ENCODE measurements at regions not wholly inside any gene's neighbourhood (a gene's known extent, or its start where the extent isn't known, plus 50 kb on each side); places are given as distances from the start of the nearest gene placed in this dataset.

- H3K4me1 ChIP-seq (ENCODE audit: control insufficient read depth in 1 of 2, insufficient read depth in 2 of 2, low read length in 2 of 2), result no peaks in the 10 kb centered on the region
- H3K36me3 ChIP-seq (ENCODE audit: control insufficient read depth in 1 of 2, insufficient read depth in 2 of 2, low read length in 2 of 2), result no peaks in the 10 kb centered on the region
- H3K9ac ChIP-seq (ENCODE audit: low read depth in 1 of 2, low read length in 2 of 2), result no peak overlapping the region
- peaks cover 0 to 20% of the 10 kb centered on the region in 2 donors for H3K9me3 ChIP-seq (ENCODE audit: control insufficient read depth in 1 of 2, low read length in 2 of 2)
- no peak overlapping the region for H3K27ac ChIP-seq (ENCODE audit: low read depth, low read length)
- H3K27me3 ChIP-seq (ENCODE audit: control insufficient read depth in 1 of 2, insufficient read depth in 2 of 2, low read length in 2 of 2), result no peaks in the 10 kb centered on the region
- H3K4me3 ChIP-seq (ENCODE audit: low read depth in 1 of 2, low read length in 2 of 2), result peak overlapping the region; percentile 60 to 67
Observed at GRCh38 chr18:26621161-26622026, 73.0 kb upstream of the KCTD1 start.

GRCh38 chr18:26619350-26619749, 71.0 kb upstream of the KCTD1 start:
- peaks cover 0 to 8% of the 10 kb centered on the region in 2 donors for H3K9me3 ChIP-seq (ENCODE audit: control insufficient read depth in 1 of 2, low read length in 2 of 2)
- no peaks in the 10 kb centered on the region for H3K27me3 ChIP-seq (ENCODE audit: control insufficient read depth in 1 of 2, insufficient read depth in 2 of 2, low read length in 2 of 2)
- H3K4me1 ChIP-seq (ENCODE audit: control insufficient read depth in 1 of 2, insufficient read depth in 2 of 2, low read length in 2 of 2), result no peaks in the 10 kb centered on the region
- no peak overlapping the region for H3K9ac ChIP-seq (ENCODE audit: low read depth in 1 of 2, low read length in 2 of 2)
- no peaks in the 10 kb centered on the region for H3K36me3 ChIP-seq (ENCODE audit: control insufficient read depth in 1 of 2, insufficient read depth in 2 of 2, low read length in 2 of 2)
- no peak overlapping the region for H3K4me3 ChIP-seq (ENCODE audit: low read depth in 1 of 2, low read length in 2 of 2)
- no peak overlapping the region for H3K27ac ChIP-seq (ENCODE audit: low read depth, low read length)

GRCh38 chr18:26618135-26618534, 69.8 kb upstream of the KCTD1 start:
- Histone ChIP-seq H3K36me3 (ENCODE audit: control insufficient read depth in 1 of 2, insufficient read depth in 2 of 2, low read length in 2 of 2) (no peaks in the 10 kb centered on the region), H3K27me3 (ENCODE audit: control insufficient read depth in 1 of 2, insufficient read depth in 2 of 2, low read length in 2 of 2) (no peaks in the 10 kb centered on the region), H3K27ac (ENCODE audit: low read depth, low read length) (no peak overlapping the region), H3K4me3 (ENCODE audit: low read depth in 1 of 2, low read length in 2 of 2) (no peak overlapping the region), H3K9me3 (ENCODE audit: control insufficient read depth in 1 of 2, low read length in 2 of 2) (no peaks in the 10 kb centered on the region), H3K9ac (ENCODE audit: low read depth in 1 of 2, low read length in 2 of 2) (no peak overlapping the region), H3K4me1 (ENCODE audit: control insufficient read depth in 1 of 2, insufficient read depth in 2 of 2, low read length in 2 of 2) (no peaks in the 10 kb centered on the region)

- Histone ChIP-seq H3K4me1 (ENCODE audit: control insufficient read depth in 1 of 2, insufficient read depth in 2 of 2, low read length in 2 of 2) (no peaks in the 10 kb centered on the region), H3K36me3 (ENCODE audit: control insufficient read depth in 1 of 2, insufficient read depth in 2 of 2, low read length in 2 of 2) (no peaks in the 10 kb centered on the region), H3K9me3 (ENCODE audit: control insufficient read depth in 1 of 2, low read length in 2 of 2) (no peaks in the 10 kb centered on the region), H3K4me3 (ENCODE audit: low read depth in 1 of 2, low read length in 2 of 2) (no peak overlapping the region), H3K9ac (ENCODE audit: low read depth in 1 of 2, low read length in 2 of 2) (no peak overlapping the region), H3K27ac (ENCODE audit: low read depth, low read length) (no peak overlapping the region), H3K27me3 (ENCODE audit: control insufficient read depth in 1 of 2, insufficient read depth in 2 of 2, low read length in 2 of 2) (no peaks in the 10 kb centered on the region)
Observed at GRCh38 chr18:26617151-26617554, 68.8 kb upstream of the KCTD1 start.

- Histone ChIP-seq H3K36me3 (ENCODE audit: control insufficient read depth in 1 of 2, insufficient read depth in 2 of 2, low read length in 2 of 2) (no peaks in the 10 kb centered on the region), H3K9ac (ENCODE audit: low read depth in 1 of 2, low read length in 2 of 2) (no peak overlapping the region), H3K4me3 (ENCODE audit: low read depth in 1 of 2, low read length in 2 of 2) (no peak overlapping the region), H3K27me3 (ENCODE audit: control insufficient read depth in 1 of 2, insufficient read depth in 2 of 2, low read length in 2 of 2) (no peaks in the 10 kb centered on the region), H3K4me1 (ENCODE audit: control insufficient read depth in 1 of 2, insufficient read depth in 2 of 2, low read length in 2 of 2) (no peaks in the 10 kb centered on the region), H3K27ac (ENCODE audit: low read depth, low read length) (no peak overlapping the region), H3K9me3 (ENCODE audit: control insufficient read depth in 1 of 2, low read length in 2 of 2) (no peaks in the 10 kb centered on the region)
Observed at GRCh38 chr18:26614374-26614773, 66.0 kb upstream of the KCTD1 start.

All from duodenal mucosa (tissue), 2 donors.